Tibial nerve (tissue), 4 donors: ENCODE measurements at regions not wholly inside any gene's neighbourhood (a gene's known extent, or its start where the extent isn't known, plus 50 kb on each side); places are given as distances from the start of the nearest gene placed in this dataset.

Experiments used
- CTCF ChIP-seq, 5 experiments: fragments of 200-600 bp in 3 of 5; fragments of 450-650 bp in 2 of 5; sonication (generic) in 3 of 5; IDR thresholded peaks; one replicate each; pipeline ENCODE4 v1.5.1; 2016 to 2019; ENCODE audit warnings: antibody characterized with exemption in 5 of 5, mild to moderate bottlenecking in 3 of 5, moderate library complexity in 2 of 5
- EP300 ChIP-seq, 2 donors: sonication (generic); formaldehyde crosslinking; IDR thresholded peaks; one replicate each; pipeline ENCODE4 v1.6.1; 2017; ENCODE audit warnings: antibody characterized with exemption in 2 of 2, mild to moderate bottlenecking in 1 of 2
- POLR2A ChIP-seq, 2 donors: fragments of 450-650 bp; IDR thresholded peaks; one replicate each; pipeline ENCODE4 v1.6.1; 2017; ENCODE audit warnings: antibody characterized with exemption in 2 of 2, mild to moderate bottlenecking in 2 of 2, moderate library complexity in 2 of 2

GRCh38 chr15:62513893-62514292 is 348.8 kb upstream of the C2CD4B start:
- TF ChIP-seq CTCF (IDR thresholded peaks at IDR 0.05) (no peak), POLR2A (IDR thresholded peaks at IDR 0.05) (no peak), EP300 (IDR thresholded peaks at IDR 0.05) (no peak)
